ENCODE measurements at regions not wholly inside any gene's neighbourhood (a gene's known extent, or its start where the extent isn't known, plus 50 kb on each side); places are given as distances from the start of the nearest gene placed in this dataset.
"Not testable (repeated sequence)": the region's sequence is repeated elsewhere in the genome, so short reads cannot be mapped to it uniquely, and the experiment has no call there.

DNA sequence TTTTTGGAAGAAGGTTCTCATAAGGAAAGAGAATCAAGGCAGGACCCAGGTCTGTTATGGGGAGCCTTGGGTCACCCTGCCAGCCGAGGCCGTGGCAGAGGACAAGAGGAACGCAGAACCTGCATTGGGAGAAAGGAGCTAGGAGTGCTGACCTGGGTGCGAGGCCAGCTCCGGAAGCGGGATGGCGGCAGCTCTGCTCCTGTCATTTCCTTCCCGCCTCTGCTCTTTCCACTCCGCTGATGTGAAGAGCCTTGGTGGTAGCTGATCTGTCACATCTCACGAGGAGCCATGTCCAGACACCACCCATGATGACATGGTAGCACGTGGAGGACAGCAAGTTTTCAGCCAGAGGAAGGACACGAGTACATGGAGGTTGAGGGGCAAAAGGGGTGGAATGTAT lies 109.5 kb upstream of the COL5A1 start:
- Histone ChIP-seq H3K4me3 (no peak overlapping the region), H3K27me3 (no peaks in the 10 kb centered on the region), H3K27ac (no peak overlapping the region), H3K36me3 (no peaks in the 10 kb centered on the region), H3K9me3 (peaks cover 0 to 7% of the 10 kb centered on the region in 2 donors), H3K4me1 (no peaks in the 10 kb centered on the region)
- DNase-seq, result peak in 1 of 2 donors; percentile 8
- intact Hi-C loops (cut with DNase I; ENCODE audit: low total_unique reads), result no loop called here
- TF ChIP-seq, protein P1, sequence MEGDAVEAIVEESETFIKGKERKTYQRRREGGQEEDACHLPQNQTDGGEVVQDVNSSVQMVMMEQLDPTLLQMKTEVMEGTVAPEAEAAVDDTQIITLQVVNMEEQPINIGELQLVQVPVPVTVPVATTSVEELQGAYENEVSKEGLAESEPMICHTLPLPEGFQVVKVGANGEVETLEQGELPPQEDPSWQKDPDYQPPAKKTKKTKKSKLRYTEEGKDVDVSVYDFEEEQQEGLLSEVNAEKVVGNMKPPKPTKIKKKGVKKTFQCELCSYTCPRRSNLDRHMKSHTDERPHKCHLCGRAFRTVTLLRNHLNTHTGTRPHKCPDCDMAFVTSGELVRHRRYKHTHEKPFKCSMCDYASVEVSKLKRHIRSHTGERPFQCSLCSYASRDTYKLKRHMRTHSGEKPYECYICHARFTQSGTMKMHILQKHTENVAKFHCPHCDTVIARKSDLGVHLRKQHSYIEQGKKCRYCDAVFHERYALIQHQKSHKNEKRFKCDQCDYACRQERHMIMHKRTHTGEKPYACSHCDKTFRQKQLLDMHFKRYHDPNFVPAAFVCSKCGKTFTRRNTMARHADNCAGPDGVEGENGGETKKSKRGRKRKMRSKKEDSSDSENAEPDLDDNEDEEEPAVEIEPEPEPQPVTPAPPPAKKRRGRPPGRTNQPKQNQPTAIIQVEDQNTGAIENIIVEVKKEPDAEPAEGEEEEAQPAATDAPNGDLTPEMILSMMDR (IDR thresholded peaks at IDR 0.05), result no peak
- TF ChIP-seq POLR2A (IDR thresholded peaks at IDR 0.05), result no peak

DNA sequence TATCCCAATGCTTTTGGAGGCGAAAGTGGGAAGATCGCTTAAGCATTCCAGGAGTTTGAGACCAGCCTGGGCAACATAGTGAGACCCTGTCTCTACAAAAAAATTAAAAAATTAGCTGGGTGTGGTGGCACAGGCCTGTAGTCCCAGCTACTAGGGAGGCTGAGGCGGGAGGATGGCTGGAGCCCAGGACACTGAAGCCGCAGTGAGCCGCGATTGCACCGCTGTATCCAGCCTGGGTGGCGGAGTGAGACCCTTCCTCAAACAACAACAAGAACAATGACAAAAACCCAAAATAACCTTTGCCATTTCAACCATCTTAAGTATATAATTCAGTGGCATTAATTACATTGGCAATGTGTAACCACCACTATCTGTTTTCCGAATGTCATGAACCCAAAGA lies 108.9 kb upstream of the COL5A1 start:
- DNase-seq; intact Hi-C loops (cut with DNase I; ENCODE audit: low total_unique reads): not testable (repeated sequence)

DNA sequence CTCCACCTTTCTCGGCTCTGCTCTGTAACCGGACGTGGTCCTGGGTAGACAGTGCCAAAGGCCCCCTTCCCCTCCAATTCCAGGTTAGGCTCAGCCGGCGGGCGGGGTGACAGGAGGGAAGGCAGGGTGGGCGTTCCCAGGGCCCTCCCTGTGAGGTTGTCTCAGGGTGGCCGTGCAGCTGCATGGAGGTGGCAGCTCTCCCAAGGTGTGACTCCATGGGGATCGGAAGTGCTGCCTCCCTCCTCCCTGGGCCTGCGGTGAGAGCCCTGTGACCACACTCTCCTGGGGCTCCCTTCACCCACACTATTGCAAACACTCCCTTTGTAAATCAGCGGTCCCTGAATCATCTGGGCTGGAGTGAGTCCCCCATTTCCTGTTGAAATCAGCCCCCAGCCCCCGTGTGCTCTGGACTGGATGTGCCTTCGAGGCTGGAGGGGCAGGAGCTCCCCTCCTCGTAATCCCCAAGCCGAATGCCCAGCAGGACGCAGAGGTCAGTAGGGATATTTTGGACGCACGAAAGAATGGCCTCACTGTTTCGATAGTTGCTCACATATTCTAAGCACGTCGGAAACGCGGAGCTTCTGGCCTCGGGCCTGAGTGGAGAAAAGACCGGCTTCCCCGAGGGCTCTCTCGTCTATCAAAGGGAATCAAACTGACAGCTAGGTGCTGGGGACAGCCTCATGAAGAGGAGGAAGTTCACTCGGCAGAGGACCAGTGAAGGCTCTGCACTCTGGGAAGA lies 107.6 kb upstream of the COL5A1 start:
- DNase-seq, result peak in 1 of 2 donors; percentile 10
- no peaks in the 10 kb centered on the region for H3K27me3 ChIP-seq
- intact Hi-C loops (cut with DNase I; ENCODE audit: low total_unique reads), result no loop called here
- H3K4me1 ChIP-seq, result no peaks in the 10 kb centered on the region
- peaks cover 0 to 7% of the 10 kb centered on the region in 2 donors for H3K9me3 ChIP-seq
- TF ChIP-seq, protein P1 (IDR thresholded peaks at IDR 0.05), result no peak
- TF ChIP-seq POLR2A (IDR thresholded peaks at IDR 0.05), result no peak
- H3K36me3 ChIP-seq, result no peaks in the 10 kb centered on the region
- no peak overlapping the region for H3K4me3 ChIP-seq
- H3K27ac ChIP-seq, result no peak overlapping the region

More for the DNA sequence above, 108.9 kb upstream of the COL5A1 start:
- not testable (repeated sequence) for H3K27me3 ChIP-seq, H3K4me1 ChIP-seq, H3K9me3 ChIP-seq, H3K4me3 ChIP-seq, H3K27ac ChIP-seq, H3K36me3 ChIP-seq

DNA sequence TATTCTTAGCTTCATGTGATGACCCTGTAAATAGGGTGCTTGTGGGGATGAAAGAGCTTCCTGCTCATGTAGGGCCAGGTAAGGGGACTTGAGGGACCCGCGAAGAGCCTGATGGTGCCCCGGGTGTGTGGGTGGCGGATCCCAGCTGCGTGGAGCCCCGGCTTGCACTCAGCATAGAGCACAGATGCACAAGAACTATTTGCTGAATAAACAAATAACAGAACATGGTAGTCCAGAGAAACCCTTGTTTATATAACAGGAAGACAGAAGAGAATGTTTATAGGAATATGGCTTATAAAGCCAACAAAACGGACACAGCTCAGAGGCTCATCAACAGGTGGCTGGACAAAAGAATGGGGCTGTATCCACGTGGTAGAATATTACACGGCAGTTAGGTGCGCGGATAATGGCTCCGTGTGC lies 106.9 kb upstream of the COL5A1 start:
- intact Hi-C loops (cut with DNase I; ENCODE audit: low total_unique reads), result no loop called here
- Histone ChIP-seq H3K9me3 (peaks cover 0 to 5% of the 10 kb centered on the region in 2 donors), H3K36me3 (no peaks in the 10 kb centered on the region), H3K4me1 (no peaks in the 10 kb centered on the region), H3K27me3 (no peaks in the 10 kb centered on the region), H3K27ac (no peak overlapping the region), H3K4me3 (no peak overlapping the region)
- no peak for TF ChIP-seq POLR2A (IDR thresholded peaks at IDR 0.05)
- TF ChIP-seq, protein P1 (IDR thresholded peaks at IDR 0.05), result no peak
- DNase-seq, result no peak

DNA sequence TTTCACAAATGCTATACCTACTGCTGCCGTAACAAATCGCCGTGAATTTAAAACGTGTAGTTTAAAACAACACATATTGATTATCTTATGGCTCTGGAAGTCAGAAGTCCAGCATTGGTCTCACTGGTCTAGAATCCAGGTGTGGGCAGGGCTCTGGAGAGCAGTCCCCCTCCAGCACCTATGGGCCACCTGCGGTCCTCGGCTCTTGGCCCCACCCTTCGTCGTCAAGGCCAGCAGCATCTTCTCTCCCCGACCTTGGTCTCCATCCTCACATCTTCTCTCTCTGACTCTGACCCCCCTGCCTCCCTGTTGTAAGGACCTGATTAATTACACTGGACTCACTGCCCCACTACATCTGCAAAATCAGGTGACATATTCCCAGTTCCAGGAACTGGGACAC lies 106.4 kb upstream of the COL5A1 start:
- intact Hi-C loops (cut with DNase I; ENCODE audit: low total_unique reads), result no loop called here
- no peaks in the 10 kb centered on the region for H3K27me3 ChIP-seq
- H3K4me3 ChIP-seq, result no peak overlapping the region
- no peak for DNase-seq
- no peak overlapping the region for H3K27ac ChIP-seq
- no peaks in the 10 kb centered on the region for H3K36me3 ChIP-seq
- H3K4me1 ChIP-seq, result no peaks in the 10 kb centered on the region
- TF ChIP-seq, protein P1 (IDR thresholded peaks at IDR 0.05), result no peak
- no peak for TF ChIP-seq POLR2A (IDR thresholded peaks at IDR 0.05)
- H3K9me3 ChIP-seq, result no peaks in the 10 kb centered on the region

All from uterus (tissue), 3 donors.